OCI-LY7 (cell line): ENCODE measurements at regions not wholly inside any gene's neighbourhood (a gene's known extent, or its start where the extent isn't known, plus 50 kb on each side); places are given as distances from the start of the nearest gene placed in this dataset.

Experiments
- BruUV-seq: library from RNA; stranded (reverse); fragments of 400-500 nt; replicated peaks from 2 replicates; lab custom pipeline; 2021; lab: Mats Ljungman, UMichigan
- CTCF ChIA-PET: fragments of 300-600 bp; sonication (Branson Sonifier 250); formaldehyde crosslinking; loops from one replicate; lab custom pipeline; 2022; ENCODE audit warnings: antibody characterized with exemption; ENCODE audit not compliant: unreplicated experiment; lab: Charles Lee
- POLR2A ChIA-PET: fragments of 300-600 bp; sonication (Branson Sonifier 250); formaldehyde crosslinking; loops from one replicate; lab custom pipeline; 2022; ENCODE audit warnings: antibody characterized with exemption; lab: Charles Lee
- DNase-seq: peaks from one replicate; pipeline ENCODE4 v3.0.0-alpha.2; 2015; ENCODE audit warnings: low spot score
- H2AFZ ChIP-seq: fragments of 200-600 bp; sonication (generic), shearing (Covaris generic); 2 replicates; pipeline ENCODE4 v1.6.1; 2014; ENCODE audit warnings: mild to moderate bottlenecking, antibody characterized with exemption, low read length, moderate library complexity
- H3K27ac ChIP-seq: fragments of 200-600 bp; sonication (generic); 2 replicates; pipeline ENCODE4 v1.5.1; 2014; ENCODE audit warnings: mixed run types, low read depth, mild to moderate bottlenecking, moderate library complexity, low read length, inconsistent platforms; ENCODE audit not compliant: poor library complexity, severe bottlenecking
- H3K36me3 ChIP-seq: fragments of 200-600 bp; sonication (generic); 2 replicates; pipeline ENCODE4 v1.6.1; 2014; ENCODE audit warnings: mild to moderate bottlenecking, antibody characterized with exemption, low read length, moderate library complexity, mixed read lengths; ENCODE audit not compliant: insufficient read depth
- H3K4me1 ChIP-seq: fragments of 200-600 bp; sonication (generic); 2 replicates; pipeline ENCODE4 v1.5.1; 2014; ENCODE audit warnings: mild to moderate bottlenecking, low read length; ENCODE audit not compliant: insufficient read depth, poor library complexity, severe bottlenecking
- H3K4me2 ChIP-seq: fragments of 200-600 bp; sonication (generic); 2 replicates; pipeline ENCODE4 v1.6.1; 2014; ENCODE audit warnings: mild to moderate bottlenecking, low read length
- H3K4me3 ChIP-seq: fragments of 200-600 bp; sonication (generic); 2 replicates; pipeline ENCODE4 v1.5.1; 2014; ENCODE audit warnings: mild to moderate bottlenecking, low read depth, low read length; ENCODE audit not compliant: poor library complexity, severe bottlenecking
- H3K79me2 ChIP-seq: fragments of 200-600 bp; sonication (generic); 2 replicates; pipeline ENCODE4 v1.6.1; 2016; ENCODE audit warnings: low read depth, mild to moderate bottlenecking, low read length, moderate library complexity, mixed read lengths; ENCODE audit not compliant: insufficient read depth
- H3K9me2 ChIP-seq: fragments of 200-600 bp; sonication (generic); 2 replicates; pipeline ENCODE4 v1.6.1; 2016; ENCODE audit warnings: mild to moderate bottlenecking, low read length, mixed read lengths; ENCODE audit not compliant: insufficient read depth
- H3K9me3 ChIP-seq: fragments of 200-600 bp; sonication (generic); 2 replicates; pipeline ENCODE4 v1.6.1; 2014; ENCODE audit warnings: mild to moderate bottlenecking, mixed run types, low read length, mixed read lengths
- H4K20me1 ChIP-seq: fragments of 200-600 bp; sonication (generic); 2 replicates; pipeline ENCODE4 v1.6.1; 2014; ENCODE audit warnings: mild to moderate bottlenecking, antibody characterized with exemption, low read length, moderate library complexity, mixed read lengths; ENCODE audit not compliant: insufficient read depth
- EZH2phosphoT487 ChIP-seq: fragments of 200-600 bp; sonication (generic); IDR thresholded peaks from 2 replicates; pipeline ENCODE4 v1.6.1; 2018; ENCODE audit warnings: low read depth, borderline replicate concordance, mild to moderate bottlenecking, mixed run types, antibody characterized with exemption, low read length, moderate library complexity, mixed read lengths
- intact Hi-C: fragments of 100-400 bp; cut with micrococcal nuclease; formaldehyde crosslinking; loops from one replicate; pipeline ENCODE4 v1.10.0; 2022; ENCODE audit not compliant: unreplicated experiment
- TF ChIP-seq, protein P1 (sequence below): fragments of 200-600 bp; sonication (generic); conservative IDR thresholded peaks from 2 replicates; pipeline ENCODE4 v1.5.1; 2014; ENCODE audit warnings: mild to moderate bottlenecking, antibody characterized with exemption, low read length, moderate library complexity, mixed read lengths

DNA sequence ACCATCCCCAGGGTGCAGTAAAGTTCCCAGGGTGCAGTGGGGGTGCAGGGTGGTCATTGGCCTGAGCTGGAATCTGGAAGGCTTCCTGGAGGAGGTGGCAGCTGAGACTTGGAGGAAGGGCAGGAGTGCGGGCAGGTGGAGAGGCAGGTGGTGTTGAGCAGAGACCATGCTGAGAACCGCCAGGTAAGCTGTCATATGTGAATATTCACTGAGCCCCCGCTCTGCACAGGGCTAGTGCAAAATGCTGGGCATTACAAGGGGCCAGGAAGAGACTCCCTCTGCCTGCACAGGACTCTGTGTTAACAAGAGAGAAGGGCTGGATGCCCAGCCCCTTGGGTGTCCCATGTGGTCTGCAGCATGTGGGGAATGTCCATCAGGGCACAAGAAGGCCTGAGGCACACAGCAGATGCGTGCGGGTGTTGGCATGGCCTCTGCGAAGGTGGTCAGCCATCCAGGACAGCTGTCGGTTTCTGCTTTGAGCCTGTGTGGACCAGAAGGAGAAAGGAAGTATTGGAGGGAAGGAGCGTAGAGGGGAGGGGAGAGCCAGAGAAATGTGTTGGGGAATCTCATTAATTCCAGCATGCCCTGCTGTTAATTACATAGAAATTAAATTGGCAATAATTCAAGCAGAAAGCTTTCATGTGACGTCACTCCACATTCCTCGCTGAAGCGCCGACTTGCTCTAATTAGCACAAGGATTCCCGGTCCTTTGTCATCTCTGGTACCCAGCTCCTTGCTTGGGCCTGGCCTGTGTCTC lies 62.8 kb upstream of the OTOS start:
- no peak overlapping the region for H3K27ac ChIP-seq
- no peaks in the 10 kb centered on the region for H4K20me1 ChIP-seq
- no peak for DNase-seq
- POLR2A ChIA-PET: no interaction called here
- no peaks in the 10 kb centered on the region for H3K36me3 ChIP-seq
- no peaks in the 10 kb centered on the region for H3K79me2 ChIP-seq
- no peaks in the 10 kb centered on the region for H3K9me2 ChIP-seq
- TF ChIP-seq, protein P1, sequence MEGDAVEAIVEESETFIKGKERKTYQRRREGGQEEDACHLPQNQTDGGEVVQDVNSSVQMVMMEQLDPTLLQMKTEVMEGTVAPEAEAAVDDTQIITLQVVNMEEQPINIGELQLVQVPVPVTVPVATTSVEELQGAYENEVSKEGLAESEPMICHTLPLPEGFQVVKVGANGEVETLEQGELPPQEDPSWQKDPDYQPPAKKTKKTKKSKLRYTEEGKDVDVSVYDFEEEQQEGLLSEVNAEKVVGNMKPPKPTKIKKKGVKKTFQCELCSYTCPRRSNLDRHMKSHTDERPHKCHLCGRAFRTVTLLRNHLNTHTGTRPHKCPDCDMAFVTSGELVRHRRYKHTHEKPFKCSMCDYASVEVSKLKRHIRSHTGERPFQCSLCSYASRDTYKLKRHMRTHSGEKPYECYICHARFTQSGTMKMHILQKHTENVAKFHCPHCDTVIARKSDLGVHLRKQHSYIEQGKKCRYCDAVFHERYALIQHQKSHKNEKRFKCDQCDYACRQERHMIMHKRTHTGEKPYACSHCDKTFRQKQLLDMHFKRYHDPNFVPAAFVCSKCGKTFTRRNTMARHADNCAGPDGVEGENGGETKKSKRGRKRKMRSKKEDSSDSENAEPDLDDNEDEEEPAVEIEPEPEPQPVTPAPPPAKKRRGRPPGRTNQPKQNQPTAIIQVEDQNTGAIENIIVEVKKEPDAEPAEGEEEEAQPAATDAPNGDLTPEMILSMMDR: no peak
- no peak for TF ChIP-seq EZH2phosphoT487
- H3K4me3 ChIP-seq: no peak overlapping the region
- no peak overlapping the region for H3K4me2 ChIP-seq
- CTCF ChIA-PET: no interaction called here
- intact Hi-C loops: no loop called here
- H3K9me3 ChIP-seq: no peaks in the 10 kb centered on the region
- BruUV-seq: no TSS peak
- H2AFZ ChIP-seq: no peak overlapping the region
- no peaks in the 10 kb centered on the region for H3K4me1 ChIP-seq

DNA sequence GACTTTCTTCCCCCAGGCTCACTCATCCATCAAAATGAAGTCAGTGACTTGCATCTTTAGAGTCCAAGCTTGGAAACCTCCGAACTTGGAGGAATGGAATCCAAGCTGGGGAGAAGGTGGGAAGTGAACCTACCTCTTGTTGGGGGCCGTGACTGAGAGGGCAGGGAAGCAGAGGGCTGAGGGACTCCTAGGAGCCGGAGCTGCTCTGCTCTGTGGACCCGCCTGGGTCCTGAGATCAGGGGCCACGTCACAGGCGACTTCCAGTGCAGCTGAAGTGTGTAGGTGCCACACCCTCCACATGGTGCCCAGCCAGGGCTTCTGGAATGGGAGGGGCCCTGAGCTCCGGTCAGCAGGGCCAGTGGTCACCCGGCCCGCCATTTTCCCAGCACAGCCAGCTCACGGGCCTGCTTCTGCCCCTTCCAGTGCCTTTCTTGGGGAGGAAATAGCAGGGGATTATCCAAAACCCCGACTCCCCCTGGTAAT lies 63.4 kb upstream of the OTOS start:
- Histone ChIP-seq H3K79me2 (no peaks in the 10 kb centered on the region), H2AFZ (no peak overlapping the region), H4K20me1 (no peaks in the 10 kb centered on the region), H3K36me3 (no peaks in the 10 kb centered on the region), H3K4me1 (no peaks in the 10 kb centered on the region), H3K4me3 (no peak overlapping the region), H3K4me2 (no peak overlapping the region), H3K9me2 (no peaks in the 10 kb centered on the region), H3K27ac (no peak overlapping the region), H3K9me3 (no peaks in the 10 kb centered on the region)
- intact Hi-C loops: no loop called here
- ChIA-PET POLR2A (no interaction called here), CTCF (no interaction called here)
- DNase-seq: no peak
- no peak for TF ChIP-seq EZH2phosphoT487
- TF ChIP-seq, protein P1: no peak
- no TSS peak for BruUV-seq
